ENCODE measurements at regions not wholly inside any gene's neighbourhood (a gene's known extent, or its start where the extent isn't known, plus 50 kb on each side); places are given as distances from the start of the nearest gene placed in this dataset.
"Not testable (repeated sequence)": the region's sequence is repeated elsewhere in the genome, so short reads cannot be mapped to it uniquely, and the experiment has no call there.

GRCh38 chr9:81317939-81318338 is 371.4 kb downstream of the TLE1 start:
- H3K36me3 ChIP-seq (ENCODE audit: insufficient read depth, low read depth, low read length) = no peaks in the 10 kb centered on the region
- no peaks in the 10 kb centered on the region for H3K27me3 ChIP-seq (ENCODE audit: insufficient read depth, low read length)
- no peak overlapping the region for H3K4me3 ChIP-seq (ENCODE audit: low read length)
- H3K9me3 ChIP-seq (ENCODE audit: insufficient read depth, low read depth, low read length) = peaks cover 11% of the 10 kb centered on the region; the same call in 1 of the 2 replicates
- no peak overlapping the region for H3K9ac ChIP-seq (ENCODE audit: low read depth, low read length)
- H3K4me1 ChIP-seq (ENCODE audit: insufficient read depth, low read length) = no peaks in the 10 kb centered on the region
- H3K27ac ChIP-seq (ENCODE audit: low read length) = no peak overlapping the region

GRCh38 chr9:81317223-81317622 is 372.1 kb downstream of the TLE1 start:
- Histone ChIP-seq H3K4me3 (ENCODE audit: low read length) (no peak overlapping the region), H3K27ac (ENCODE audit: low read length) (no peak overlapping the region), H3K9me3 (ENCODE audit: insufficient read depth, low read depth, low read length) (peaks cover 11% of the 10 kb centered on the region; the same call in 1 of the 2 replicates), H3K9ac (ENCODE audit: low read depth, low read length) (no peak overlapping the region), H3K27me3 (ENCODE audit: insufficient read depth, low read length) (no peaks in the 10 kb centered on the region), H3K4me1 (ENCODE audit: insufficient read depth, low read length) (no peaks in the 10 kb centered on the region), H3K36me3 (ENCODE audit: insufficient read depth, low read depth, low read length) (no peaks in the 10 kb centered on the region)

GRCh38 chr9:81314490-81314889 is 374.9 kb downstream of the TLE1 start:
- no peak overlapping the region for H3K27ac ChIP-seq (ENCODE audit: low read length)
- no peaks in the 10 kb centered on the region for H3K27me3 ChIP-seq (ENCODE audit: insufficient read depth, low read length)
- no peaks in the 10 kb centered on the region for H3K36me3 ChIP-seq (ENCODE audit: insufficient read depth, low read depth, low read length)
- H3K4me1 ChIP-seq (ENCODE audit: insufficient read depth, low read length) = no peaks in the 10 kb centered on the region
- H3K9me3 ChIP-seq (ENCODE audit: insufficient read depth, low read depth, low read length) = peaks cover 11% of the 10 kb centered on the region; the same call in 1 of the 2 replicates
- no peak overlapping the region for H3K9ac ChIP-seq (ENCODE audit: low read depth, low read length)
- no peak overlapping the region for H3K4me3 ChIP-seq (ENCODE audit: low read length)

- no peak overlapping the region for H3K9ac ChIP-seq (ENCODE audit: low read depth, low read length)
- no peaks in the 10 kb centered on the region for H3K27me3 ChIP-seq (ENCODE audit: insufficient read depth, low read length)
- H3K27ac ChIP-seq (ENCODE audit: low read length) = no peak overlapping the region
- no peaks in the 10 kb centered on the region for H3K4me1 ChIP-seq (ENCODE audit: insufficient read depth, low read length)
- no peak overlapping the region for H3K4me3 ChIP-seq (ENCODE audit: low read length)
- H3K9me3 ChIP-seq (ENCODE audit: insufficient read depth, low read depth, low read length) = peaks cover 11% of the 10 kb centered on the region; the same call in 1 of the 2 replicates
- H3K36me3 ChIP-seq (ENCODE audit: insufficient read depth, low read depth, low read length) = no peaks in the 10 kb centered on the region
These were observed 375.5 kb downstream of the TLE1 start for GRCh38 chr9:81313877-81314276.

- Histone ChIP-seq H3K4me1 (ENCODE audit: insufficient read depth, low read length) (no peaks in the 10 kb centered on the region), H3K4me3 (ENCODE audit: low read length) (no peak overlapping the region), H3K36me3 (ENCODE audit: insufficient read depth, low read depth, low read length) (no peaks in the 10 kb centered on the region), H3K9ac (ENCODE audit: low read depth, low read length) (no peak overlapping the region), H3K9me3 (ENCODE audit: insufficient read depth, low read depth, low read length) (peaks cover 17% of the 10 kb centered on the region; the same call in 1 of the 2 replicates), H3K27ac (ENCODE audit: low read length) (no peak overlapping the region), H3K27me3 (ENCODE audit: insufficient read depth, low read length) (no peaks in the 10 kb centered on the region)
These were observed 377.0 kb downstream of the TLE1 start for GRCh38 chr9:81312346-81312745.

GRCh38 chr9:81308404-81308803 is 380.9 kb downstream of the TLE1 start:
- H3K9ac ChIP-seq (ENCODE audit: low read depth, low read length) = no peak overlapping the region
- no peaks in the 10 kb centered on the region for H3K27me3 ChIP-seq (ENCODE audit: insufficient read depth, low read length)
- H3K36me3 ChIP-seq (ENCODE audit: insufficient read depth, low read depth, low read length) = no peaks in the 10 kb centered on the region
- H3K4me3 ChIP-seq (ENCODE audit: low read length) = no peak overlapping the region
- H3K9me3 ChIP-seq (ENCODE audit: insufficient read depth, low read depth, low read length) = peaks cover 6% of the 10 kb centered on the region; the same call in 1 of the 2 replicates
- no peak overlapping the region for H3K27ac ChIP-seq (ENCODE audit: low read length)
- H3K4me1 ChIP-seq (ENCODE audit: insufficient read depth, low read length) = no peaks in the 10 kb centered on the region

- not testable (repeated sequence) for H3K9ac ChIP-seq (ENCODE audit: low read depth, low read length); H3K9me3 ChIP-seq (ENCODE audit: insufficient read depth, low read depth, low read length); H3K27me3 ChIP-seq (ENCODE audit: insufficient read depth, low read length); H3K4me1 ChIP-seq (ENCODE audit: insufficient read depth, low read length); H3K36me3 ChIP-seq (ENCODE audit: insufficient read depth, low read depth, low read length); H3K27ac ChIP-seq (ENCODE audit: low read length); H3K4me3 ChIP-seq (ENCODE audit: low read length)
These were observed 381.6 kb downstream of the TLE1 start for GRCh38 chr9:81307791-81308190.

GRCh38 chr9:81305561-81306182 is 383.7 kb downstream of the TLE1 start:
- Histone ChIP-seq H3K9me3 (ENCODE audit: insufficient read depth, low read depth, low read length) (peaks cover 6% of the 10 kb centered on the region; the same call in 1 of the 2 replicates), H3K4me1 (ENCODE audit: insufficient read depth, low read length) (no peaks in the 10 kb centered on the region), H3K27me3 (ENCODE audit: insufficient read depth, low read length) (no peaks in the 10 kb centered on the region), H3K27ac (ENCODE audit: low read length) (no peak overlapping the region), H3K36me3 (ENCODE audit: insufficient read depth, low read depth, low read length) (no peaks in the 10 kb centered on the region), H3K4me3 (ENCODE audit: low read length) (no peak overlapping the region), H3K9ac (ENCODE audit: low read depth, low read length) (no peak overlapping the region)

GRCh38 chr9:81303658-81304057 is 385.7 kb downstream of the TLE1 start:
- H3K4me3 ChIP-seq (ENCODE audit: low read length) = no peak overlapping the region
- H3K27ac ChIP-seq (ENCODE audit: low read length) = no peak overlapping the region
- no peaks in the 10 kb centered on the region for H3K27me3 ChIP-seq (ENCODE audit: insufficient read depth, low read length)
- no peaks in the 10 kb centered on the region for H3K36me3 ChIP-seq (ENCODE audit: insufficient read depth, low read depth, low read length)
- peaks cover 12% of the 10 kb centered on the region; the same call in 1 of the 2 replicates for H3K9me3 ChIP-seq (ENCODE audit: insufficient read depth, low read depth, low read length)
- H3K9ac ChIP-seq (ENCODE audit: low read depth, low read length) = no peak overlapping the region
- no peaks in the 10 kb centered on the region for H3K4me1 ChIP-seq (ENCODE audit: insufficient read depth, low read length)

GRCh38 chr9:81293651-81294050 is 395.7 kb downstream of the TLE1 start:
- Histone ChIP-seq H3K27me3 (ENCODE audit: insufficient read depth, low read length) (no peaks in the 10 kb centered on the region), H3K9me3 (ENCODE audit: insufficient read depth, low read depth, low read length) (no peaks in the 10 kb centered on the region), H3K9ac (ENCODE audit: low read depth, low read length) (no peak overlapping the region), H3K27ac (ENCODE audit: low read length) (no peak overlapping the region), H3K4me1 (ENCODE audit: insufficient read depth, low read length) (no peaks in the 10 kb centered on the region), H3K4me3 (ENCODE audit: low read length) (no peak overlapping the region), H3K36me3 (ENCODE audit: insufficient read depth, low read depth, low read length) (no peaks in the 10 kb centered on the region)

GRCh38 chr9:81292056-81292805 is 397.1 kb downstream of the TLE1 start:
- no peak overlapping the region for H3K27ac ChIP-seq (ENCODE audit: low read length)
- no peaks in the 10 kb centered on the region for H3K4me1 ChIP-seq (ENCODE audit: insufficient read depth, low read length)

GRCh38 chr9:81289622-81290021 is 399.7 kb downstream of the TLE1 start:
- Histone ChIP-seq H3K9me3 (ENCODE audit: insufficient read depth, low read depth, low read length) (no peaks in the 10 kb centered on the region), H3K9ac (ENCODE audit: low read depth, low read length) (no peak overlapping the region), H3K4me1 (ENCODE audit: insufficient read depth, low read length) (no peaks in the 10 kb centered on the region), H3K27ac (ENCODE audit: low read length) (no peak overlapping the region), H3K27me3 (ENCODE audit: insufficient read depth, low read length) (no peaks in the 10 kb centered on the region), H3K4me3 (ENCODE audit: low read length) (no peak overlapping the region), H3K36me3 (ENCODE audit: insufficient read depth, low read depth, low read length) (no peaks in the 10 kb centered on the region)

More at GRCh38 chr9:81292056-81292805, 397.1 kb downstream of the TLE1 start:
- Histone ChIP-seq H3K27me3 (ENCODE audit: insufficient read depth, low read length) (no peaks in the 10 kb centered on the region), H3K36me3 (ENCODE audit: insufficient read depth, low read depth, low read length) (no peaks in the 10 kb centered on the region), H3K9ac (ENCODE audit: low read depth, low read length) (no peak overlapping the region), H3K9me3 (ENCODE audit: insufficient read depth, low read depth, low read length) (no peaks in the 10 kb centered on the region), H3K4me3 (ENCODE audit: low read length) (no peak overlapping the region)

All from iPS-20b (cell line).